ENCODE measurements at regions not wholly inside any gene's neighbourhood (a gene's known extent, or its start where the extent isn't known, plus 50 kb on each side); places are given as distances from the start of the nearest gene placed in this dataset.

GRCh38 chr15:29346998-29347397 lies 77.4 kb upstream of the NSMCE3 start:
- no peak overlapping the region for H3K27ac ChIP-seq (ENCODE audit: low read depth in 2 of 2, low read length in 1 of 2)
- 78 to 81% methylated on average over 3 of the region's 3 CpGs for WGBS, 2 donors
- no peaks in the 10 kb centered on the region for H3K36me3 ChIP-seq (ENCODE audit: control insufficient read depth in 2 of 2, insufficient read depth in 2 of 2, low read length in 1 of 2)
- no peak overlapping the region for H3K4me3 ChIP-seq (ENCODE audit: low read depth in 1 of 2, low read length in 2 of 2)
- no peaks in the 10 kb centered on the region for H3K4me1 ChIP-seq (ENCODE audit: control insufficient read depth in 2 of 2, insufficient read depth in 2 of 2, low read length in 1 of 2)
- H3K9me3 ChIP-seq (ENCODE audit: control insufficient read depth in 2 of 2, insufficient read depth in 1 of 2, low read depth in 1 of 2, low read length in 1 of 2): no peaks in the 10 kb centered on the region
- no peaks in the 10 kb centered on the region for H3K27me3 ChIP-seq (ENCODE audit: control insufficient read depth in 1 of 2, insufficient read depth in 2 of 2, low read length in 2 of 2)

DNA sequence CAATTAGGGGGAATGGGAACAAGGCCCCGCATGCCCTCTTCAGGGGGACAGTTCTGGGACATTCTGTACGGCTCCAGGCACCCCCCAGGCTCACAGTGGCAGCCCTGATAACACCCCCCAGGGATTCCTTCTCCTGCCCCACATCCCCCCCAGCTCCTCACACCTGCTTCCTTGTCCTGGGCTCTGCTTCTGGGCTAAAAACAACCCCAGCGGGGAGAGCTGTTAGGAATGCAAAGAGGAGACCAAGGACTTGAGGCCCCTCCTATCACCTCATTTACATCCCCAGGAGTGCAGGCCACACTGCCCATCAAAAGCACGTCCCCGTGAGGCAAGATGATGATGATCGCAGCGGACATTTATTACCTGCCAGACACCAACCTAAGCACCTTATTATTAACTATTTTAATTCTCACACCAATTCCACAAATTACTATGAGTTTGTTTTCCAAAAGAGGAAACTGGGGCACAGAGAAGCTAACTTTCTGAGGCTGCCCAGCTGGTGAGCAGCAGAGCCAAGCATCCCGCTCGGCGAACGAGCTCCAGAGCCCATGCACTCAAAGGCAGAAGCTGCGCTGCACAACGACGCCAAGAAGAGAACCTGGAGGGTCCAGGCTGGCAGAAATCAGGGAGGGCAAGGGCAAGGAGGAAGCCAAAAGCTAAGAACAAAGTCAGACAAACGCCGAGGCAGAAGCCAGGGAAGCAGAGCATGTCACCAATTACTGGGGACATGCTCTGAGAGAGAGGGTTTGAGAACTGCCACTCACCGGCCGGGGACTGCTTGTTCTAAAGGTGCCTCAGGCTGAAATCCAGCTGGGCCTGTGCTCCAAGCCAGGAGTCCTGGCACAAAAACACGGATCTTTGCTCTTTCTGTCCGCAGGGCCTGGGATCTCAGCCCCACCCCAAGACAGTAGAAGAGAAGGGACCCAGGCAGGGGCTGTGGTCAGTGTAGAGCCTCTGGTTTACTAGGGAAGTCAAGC lies 76.2 kb upstream of the NSMCE3 start:
- Histone ChIP-seq H3K36me3 (ENCODE audit: control insufficient read depth in 2 of 2, insufficient read depth in 2 of 2, low read length in 1 of 2) (no peaks in the 10 kb centered on the region), H3K4me1 (ENCODE audit: control insufficient read depth in 2 of 2, insufficient read depth in 2 of 2, low read length in 1 of 2) (no peaks in the 10 kb centered on the region), H3K27ac (ENCODE audit: low read depth in 2 of 2, low read length in 1 of 2) (no peak overlapping the region), H3K9me3 (ENCODE audit: control insufficient read depth in 2 of 2, insufficient read depth in 1 of 2, low read depth in 1 of 2, low read length in 1 of 2) (no peaks in the 10 kb centered on the region), H3K27me3 (ENCODE audit: control insufficient read depth in 1 of 2, insufficient read depth in 2 of 2, low read length in 2 of 2) (no peaks in the 10 kb centered on the region), H3K4me3 (ENCODE audit: low read depth in 1 of 2, low read length in 2 of 2) (no peak overlapping the region)
- WGBS, 2 donors: 78 to 85% methylated on average over 20 of the region's 20 CpGs

GRCh38 chr15:29344474-29344873 lies 74.9 kb upstream of the NSMCE3 start:
- no peaks in the 10 kb centered on the region for H3K27me3 ChIP-seq (ENCODE audit: control insufficient read depth in 1 of 2, insufficient read depth in 2 of 2, low read length in 2 of 2)
- no peak overlapping the region for H3K27ac ChIP-seq (ENCODE audit: low read depth in 2 of 2, low read length in 1 of 2)
- no peaks in the 10 kb centered on the region for H3K9me3 ChIP-seq (ENCODE audit: control insufficient read depth in 2 of 2, insufficient read depth in 1 of 2, low read depth in 1 of 2, low read length in 1 of 2)
- H3K4me1 ChIP-seq (ENCODE audit: control insufficient read depth in 2 of 2, insufficient read depth in 2 of 2, low read length in 1 of 2): no peaks in the 10 kb centered on the region
- H3K4me3 ChIP-seq (ENCODE audit: low read depth in 1 of 2, low read length in 2 of 2): no peak overlapping the region
- no peaks in the 10 kb centered on the region for H3K36me3 ChIP-seq (ENCODE audit: control insufficient read depth in 2 of 2, insufficient read depth in 2 of 2, low read length in 1 of 2)
- WGBS, 2 donors: 92 to 94% methylated on average over 3 of the region's 3 CpGs

- Histone ChIP-seq H3K36me3 (ENCODE audit: control insufficient read depth in 2 of 2, insufficient read depth in 2 of 2, low read length in 1 of 2) (no peaks in the 10 kb centered on the region), H3K9me3 (ENCODE audit: control insufficient read depth in 2 of 2, insufficient read depth in 1 of 2, low read depth in 1 of 2, low read length in 1 of 2) (no peaks in the 10 kb centered on the region), H3K27me3 (ENCODE audit: control insufficient read depth in 1 of 2, insufficient read depth in 2 of 2, low read length in 2 of 2) (no peaks in the 10 kb centered on the region), H3K27ac (ENCODE audit: low read depth in 2 of 2, low read length in 1 of 2) (no peak overlapping the region), H3K4me1 (ENCODE audit: control insufficient read depth in 2 of 2, insufficient read depth in 2 of 2, low read length in 1 of 2) (no peaks in the 10 kb centered on the region), H3K4me3 (ENCODE audit: low read depth in 1 of 2, low read length in 2 of 2) (no peak overlapping the region)
- WGBS, 2 donors: 93 to 96% methylated on average over 2 of the region's 2 CpGs
Measured at GRCh38 chr15:29343229-29343628, 73.6 kb upstream of the NSMCE3 start.

- 90 to 93% methylated on average over 8 of the region's 8 CpGs for WGBS, 2 donors
- Histone ChIP-seq H3K4me1 (ENCODE audit: control insufficient read depth in 2 of 2, insufficient read depth in 2 of 2, low read length in 1 of 2) (no peaks in the 10 kb centered on the region), H3K27ac (ENCODE audit: low read depth in 2 of 2, low read length in 1 of 2) (no peak overlapping the region), H3K4me3 (ENCODE audit: low read depth in 1 of 2, low read length in 2 of 2) (no peak overlapping the region), H3K27me3 (ENCODE audit: control insufficient read depth in 1 of 2, insufficient read depth in 2 of 2, low read length in 2 of 2) (no peaks in the 10 kb centered on the region), H3K36me3 (ENCODE audit: control insufficient read depth in 2 of 2, insufficient read depth in 2 of 2, low read length in 1 of 2) (no peaks in the 10 kb centered on the region), H3K9me3 (ENCODE audit: control insufficient read depth in 2 of 2, insufficient read depth in 1 of 2, low read depth in 1 of 2, low read length in 1 of 2) (no peaks in the 10 kb centered on the region)
Measured at GRCh38 chr15:29342201-29342600, 72.6 kb upstream of the NSMCE3 start.

DNA sequence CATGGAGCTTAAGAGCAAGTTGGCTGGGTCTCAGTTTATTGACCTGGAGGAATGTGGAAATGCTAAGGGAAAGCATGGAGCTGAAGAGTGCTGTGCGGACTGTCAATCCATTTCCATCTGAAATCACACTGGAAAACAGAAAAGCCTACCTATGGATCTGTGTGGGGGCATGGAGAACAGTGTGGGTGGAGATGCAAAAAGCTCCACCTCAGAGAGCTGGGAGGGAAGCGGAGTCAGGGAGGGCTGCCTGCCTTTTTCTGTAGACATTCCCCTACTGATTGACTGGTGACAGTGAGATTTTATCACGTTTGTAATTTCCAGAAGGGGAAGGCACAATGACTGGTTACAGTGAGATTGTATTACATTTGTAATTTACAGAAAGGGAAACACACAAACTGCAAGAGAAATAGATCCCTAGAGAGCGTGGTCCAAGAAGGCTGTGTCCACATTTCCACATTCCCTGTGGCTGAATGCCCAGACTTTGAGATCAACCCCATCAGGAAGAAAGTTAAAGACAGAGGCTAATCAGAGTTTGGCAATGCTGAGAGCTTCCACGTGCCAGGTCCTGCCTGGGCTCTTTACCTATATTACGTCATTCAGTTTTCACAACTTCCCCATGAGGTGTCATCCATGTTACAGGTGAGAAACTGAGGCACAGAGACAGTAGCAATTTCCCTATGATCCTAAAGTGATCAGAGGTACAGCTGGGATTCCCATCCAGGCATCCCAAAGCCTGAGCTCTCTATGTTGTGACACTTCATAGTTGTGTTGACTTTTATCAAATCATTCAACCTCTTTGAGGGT lies 67.7 kb upstream of the NSMCE3 start:
- WGBS, 2 donors: 41 to 43% methylated on average over 6 of the region's 6 CpGs
- Histone ChIP-seq H3K9me3 (ENCODE audit: control insufficient read depth in 2 of 2, insufficient read depth in 1 of 2, low read depth in 1 of 2, low read length in 1 of 2) (no peaks in the 10 kb centered on the region), H3K27me3 (ENCODE audit: control insufficient read depth in 1 of 2, insufficient read depth in 2 of 2, low read length in 2 of 2) (no peaks in the 10 kb centered on the region), H3K27ac (ENCODE audit: low read depth in 2 of 2, low read length in 1 of 2) (no peak overlapping the region), H3K36me3 (ENCODE audit: control insufficient read depth in 2 of 2, insufficient read depth in 2 of 2, low read length in 1 of 2) (no peaks in the 10 kb centered on the region), H3K4me3 (ENCODE audit: low read depth in 1 of 2, low read length in 2 of 2) (no peak overlapping the region), H3K4me1 (ENCODE audit: control insufficient read depth in 2 of 2, insufficient read depth in 2 of 2, low read length in 1 of 2) (no peaks in the 10 kb centered on the region)

GRCh38 chr15:29334544-29334943 lies 64.9 kb upstream of the NSMCE3 start:
- Histone ChIP-seq H3K27ac (ENCODE audit: low read depth in 2 of 2, low read length in 1 of 2) (no peak overlapping the region), H3K27me3 (ENCODE audit: control insufficient read depth in 1 of 2, insufficient read depth in 2 of 2, low read length in 2 of 2) (no peaks in the 10 kb centered on the region), H3K4me1 (ENCODE audit: control insufficient read depth in 2 of 2, insufficient read depth in 2 of 2, low read length in 1 of 2) (no peaks in the 10 kb centered on the region), H3K36me3 (ENCODE audit: control insufficient read depth in 2 of 2, insufficient read depth in 2 of 2, low read length in 1 of 2) (no peaks in the 10 kb centered on the region), H3K4me3 (ENCODE audit: low read depth in 1 of 2, low read length in 2 of 2) (no peak overlapping the region), H3K9me3 (ENCODE audit: control insufficient read depth in 2 of 2, insufficient read depth in 1 of 2, low read depth in 1 of 2, low read length in 1 of 2) (no peaks in the 10 kb centered on the region)
- WGBS, 2 donors: 82 to 85% methylated on average over 9 of the region's 9 CpGs

- Histone ChIP-seq H3K36me3 (ENCODE audit: control insufficient read depth in 2 of 2, insufficient read depth in 2 of 2, low read length in 1 of 2) (no peaks in the 10 kb centered on the region), H3K27ac (ENCODE audit: low read depth in 2 of 2, low read length in 1 of 2) (no peak overlapping the region), H3K4me3 (ENCODE audit: low read depth in 1 of 2, low read length in 2 of 2) (no peak overlapping the region), H3K27me3 (ENCODE audit: control insufficient read depth in 1 of 2, insufficient read depth in 2 of 2, low read length in 2 of 2) (no peaks in the 10 kb centered on the region), H3K9me3 (ENCODE audit: control insufficient read depth in 2 of 2, insufficient read depth in 1 of 2, low read depth in 1 of 2, low read length in 1 of 2) (no peaks in the 10 kb centered on the region), H3K4me1 (ENCODE audit: control insufficient read depth in 2 of 2, insufficient read depth in 2 of 2, low read length in 1 of 2) (no peaks in the 10 kb centered on the region)
- 75 to 79% methylated on average over 6 of the region's 6 CpGs for WGBS, 2 donors
Measured at GRCh38 chr15:29333261-29333660, 63.6 kb upstream of the NSMCE3 start.

- Histone ChIP-seq H3K4me3 (ENCODE audit: low read depth in 1 of 2, low read length in 2 of 2) (no peak overlapping the region), H3K27me3 (ENCODE audit: control insufficient read depth in 1 of 2, insufficient read depth in 2 of 2, low read length in 2 of 2) (no peaks in the 10 kb centered on the region), H3K36me3 (ENCODE audit: control insufficient read depth in 2 of 2, insufficient read depth in 2 of 2, low read length in 1 of 2) (no peaks in the 10 kb centered on the region), H3K27ac (ENCODE audit: low read depth in 2 of 2, low read length in 1 of 2) (no peak overlapping the region), H3K9me3 (ENCODE audit: control insufficient read depth in 2 of 2, insufficient read depth in 1 of 2, low read depth in 1 of 2, low read length in 1 of 2) (no peaks in the 10 kb centered on the region), H3K4me1 (ENCODE audit: control insufficient read depth in 2 of 2, insufficient read depth in 2 of 2, low read length in 1 of 2) (no peaks in the 10 kb centered on the region)
- 39 to 55% methylated on average over 6 of the region's 6 CpGs for WGBS, 2 donors
Measured at GRCh38 chr15:29331669-29332068, 62.0 kb upstream of the NSMCE3 start.

Data from esophagus (tissue), 2 donors.